ENCODE measurements at regions not wholly inside any gene's neighbourhood (a gene's known extent, or its start where the extent isn't known, plus 50 kb on each side); places are given as distances from the start of the nearest gene placed in this dataset.

DNA sequence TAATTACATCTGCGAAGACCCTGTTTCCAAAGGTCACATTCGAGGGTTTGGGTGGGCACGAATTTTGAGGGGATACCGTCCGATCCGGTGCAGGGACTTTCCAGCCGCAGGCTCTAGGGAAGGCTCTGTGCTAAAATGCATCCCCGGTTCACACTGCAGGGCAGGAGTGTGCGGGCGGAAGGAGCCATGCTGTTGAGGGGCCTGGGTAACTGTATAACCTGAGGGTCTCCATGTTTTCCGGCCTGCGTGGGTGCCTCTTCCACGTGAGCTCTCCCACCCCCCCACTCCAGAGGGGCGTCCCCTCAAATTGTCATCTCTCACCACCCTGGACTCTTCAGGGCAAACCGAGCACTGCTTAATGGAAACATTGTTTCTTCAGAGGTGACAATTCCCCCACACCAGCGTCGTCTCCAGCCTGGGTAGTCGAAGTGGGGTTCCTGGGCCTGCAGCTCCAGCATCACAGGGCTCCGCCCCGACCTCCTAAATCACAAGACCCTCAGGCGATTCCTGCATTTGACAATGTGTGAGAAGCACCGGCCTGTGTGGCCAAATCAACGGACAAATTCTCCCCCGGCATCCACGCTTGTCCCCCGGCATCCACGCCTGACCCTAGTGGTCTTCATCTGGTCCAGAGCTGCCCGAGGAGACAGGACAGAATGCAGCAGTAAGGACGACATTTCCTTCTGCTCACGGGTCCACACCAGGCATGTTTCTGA, 51.2 kb downstream of the FOXL3 start:
- no peak for TF ChIP-seq CTCF (IDR thresholded peaks at IDR 0.05; ENCODE audit: low read depth, low read length)
- in situ Hi-C loops (cut with HindIII; ENCODE audit: low sequenced_read_pairs) = no loop called here
- no peak for DNase-seq (ENCODE audit: low read depth, low spot score)
- H3K4me3 ChIP-seq (ENCODE audit: low read depth, low read length) = no peak overlapping the region

DNA sequence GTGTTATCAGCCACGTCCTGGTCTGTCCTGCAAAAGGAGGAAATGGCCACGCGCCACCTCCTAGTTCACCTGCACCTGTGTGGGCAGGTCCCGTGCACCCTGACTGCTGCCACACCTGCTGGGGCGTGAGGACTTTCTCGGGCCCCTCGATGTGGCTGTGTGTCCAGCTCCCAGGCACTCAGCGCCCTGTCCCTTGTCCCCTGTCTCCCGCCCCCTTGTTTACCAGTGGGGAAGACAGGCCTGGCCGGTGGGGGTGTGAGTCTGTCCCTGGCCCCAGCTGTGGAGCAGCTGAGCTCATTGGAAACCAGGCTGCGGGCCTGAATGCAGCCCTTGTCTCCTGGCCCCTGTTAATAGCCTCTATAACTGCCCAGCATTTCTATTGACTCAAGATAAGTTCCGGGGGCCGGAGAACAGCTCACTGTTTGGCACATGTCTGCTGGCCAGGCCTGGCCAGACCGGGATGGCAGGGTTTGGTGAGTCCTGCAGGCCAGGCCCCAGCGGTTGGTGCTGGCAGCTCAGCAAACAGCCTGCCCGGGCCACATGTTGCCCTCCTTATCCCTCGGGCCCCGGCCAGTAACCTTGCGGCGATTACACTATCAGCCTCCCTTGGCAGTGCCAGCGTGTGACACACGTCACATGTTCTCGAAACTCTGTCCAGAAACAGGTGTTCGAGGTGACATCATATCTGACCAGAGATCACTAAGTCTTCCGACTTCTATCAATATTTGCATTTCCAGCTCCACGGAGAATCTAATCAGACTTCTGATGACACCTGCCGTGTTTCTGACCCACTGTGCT, 52.1 kb downstream of the FOXL3 start:
- DNase-seq (ENCODE audit: low read depth, low spot score) = no peak
- TF ChIP-seq CTCF (IDR thresholded peaks at IDR 0.05; ENCODE audit: low read depth, low read length) = no peak
- H3K4me3 ChIP-seq (ENCODE audit: low read depth, low read length) = no peak overlapping the region
- in situ Hi-C loops (cut with HindIII; ENCODE audit: low sequenced_read_pairs) = no loop called here

DNA sequence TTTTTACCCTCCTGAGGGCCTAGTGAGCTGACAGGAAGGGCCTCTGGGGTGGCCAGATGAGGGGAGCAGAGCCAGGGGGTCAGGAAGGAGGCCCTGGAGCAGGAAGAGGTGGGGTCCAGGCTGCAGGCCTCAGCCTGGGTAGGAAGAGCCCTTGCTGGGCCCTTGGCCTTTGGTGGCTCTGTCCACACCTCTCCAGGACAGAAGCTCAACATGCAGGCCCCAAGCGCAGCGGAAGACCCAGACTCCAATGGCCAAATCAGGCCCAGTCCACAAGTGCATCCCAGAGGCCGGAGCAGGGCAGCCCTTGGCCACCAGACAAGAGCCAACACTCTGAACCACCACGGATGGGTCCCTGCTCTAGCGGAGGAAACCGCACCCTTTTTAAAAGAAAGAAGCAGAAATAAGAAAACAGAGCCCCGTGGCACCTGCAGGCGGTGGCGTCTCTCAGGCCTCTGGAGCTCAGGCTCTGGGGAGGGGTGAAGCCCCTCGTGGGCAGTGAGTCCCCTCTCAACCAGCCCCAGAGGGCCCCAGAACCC, 52.8 kb downstream of the FOXL3 start:
- no peak overlapping the region for H3K4me3 ChIP-seq (ENCODE audit: low read depth, low read length)
- TF ChIP-seq CTCF (IDR thresholded peaks at IDR 0.05; ENCODE audit: low read depth, low read length) = no peak
- in situ Hi-C loops (cut with HindIII; ENCODE audit: low sequenced_read_pairs) = no loop called here
- no peak for DNase-seq (ENCODE audit: low read depth, low spot score)

GRCh38 chr7:343227-343822, 53.4 kb downstream of the FOXL3 start:
- no peak overlapping the region for H3K4me3 ChIP-seq (ENCODE audit: low read depth, low read length)
- no peak for DNase-seq (ENCODE audit: low read depth, low spot score)
- in situ Hi-C loops (cut with HindIII; ENCODE audit: low sequenced_read_pairs) = no loop called here
- no peak for TF ChIP-seq CTCF (IDR thresholded peaks at IDR 0.05; ENCODE audit: low read depth, low read length)

DNA sequence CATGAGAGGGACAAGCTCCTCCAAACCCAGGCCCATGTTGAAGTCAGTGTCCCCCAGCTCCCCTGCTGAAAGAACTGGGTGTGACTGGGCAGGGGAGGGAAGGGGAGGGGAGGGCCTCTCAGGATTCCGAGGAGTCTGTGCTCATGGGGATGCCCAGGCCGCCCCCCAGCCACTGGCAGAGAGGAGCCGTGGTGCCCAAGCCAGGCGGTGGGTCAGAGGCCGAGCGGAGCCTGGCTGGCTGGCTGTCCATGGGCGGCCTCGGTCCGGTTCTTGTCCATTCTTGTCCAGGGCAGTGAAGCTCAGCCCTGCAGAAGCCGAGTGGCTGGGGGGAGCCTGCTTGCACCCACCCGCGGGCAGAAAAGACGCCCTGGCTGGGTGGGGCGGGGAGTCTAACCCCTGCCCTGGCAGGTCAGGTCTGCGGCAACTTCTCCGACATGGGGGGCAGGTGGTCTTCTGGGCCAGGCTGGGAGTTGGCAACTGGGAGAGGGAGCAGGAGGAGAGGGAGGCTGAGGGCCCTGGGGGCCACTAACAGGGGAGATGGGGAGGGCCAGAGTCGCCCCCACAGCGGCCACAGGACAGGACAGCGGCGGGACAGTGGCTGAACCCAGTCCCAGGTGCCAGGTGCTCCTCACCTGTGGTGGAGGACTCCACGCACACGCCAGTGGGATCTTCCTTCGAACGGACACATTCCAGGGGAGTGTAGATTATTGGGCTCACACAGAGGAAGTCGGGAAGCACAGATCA, 54.1 kb downstream of the FOXL3 start:
- TF ChIP-seq CTCF (IDR thresholded peaks at IDR 0.05; ENCODE audit: low read depth, low read length) = no peak
- in situ Hi-C loops (cut with HindIII; ENCODE audit: low sequenced_read_pairs) = no loop called here
- no peak overlapping the region for H3K4me3 ChIP-seq (ENCODE audit: low read depth, low read length)
- no peak for DNase-seq (ENCODE audit: low read depth, low spot score)

DNA sequence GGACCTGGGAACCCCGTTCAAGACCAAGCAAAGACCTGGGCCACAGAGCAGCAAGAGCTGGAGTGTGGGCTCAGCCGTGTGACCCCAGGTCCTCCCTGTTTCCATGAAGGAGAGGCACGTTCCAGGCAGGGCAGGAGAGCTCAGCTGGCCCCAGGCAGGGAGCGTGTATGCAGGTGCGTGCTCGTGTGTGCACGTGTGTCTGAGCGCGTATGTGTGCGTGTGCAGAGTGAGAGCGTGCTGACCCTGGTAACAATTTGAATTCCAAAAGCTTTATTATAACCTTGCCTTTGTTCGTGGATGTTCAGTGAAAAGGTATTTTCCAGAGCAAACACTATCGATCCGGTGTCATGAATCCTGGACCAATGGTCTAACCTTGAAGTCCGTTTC, 54.6 kb downstream of the FOXL3 start:
- in situ Hi-C loops (cut with HindIII; ENCODE audit: low sequenced_read_pairs) = no loop called here
- no peak overlapping the region for H3K4me3 ChIP-seq (ENCODE audit: low read depth, low read length)
- DNase-seq (ENCODE audit: low read depth, low spot score) = no peak
- no peak for TF ChIP-seq CTCF (IDR thresholded peaks at IDR 0.05; ENCODE audit: low read depth, low read length)

All from astrocyte of the spinal cord (primary cell).